HEK293T (cell line): ENCODE measurements at regions not wholly inside any gene's neighbourhood (a gene's known extent, or its start where the extent isn't known, plus 50 kb on each side); places are given as distances from the start of the nearest gene placed in this dataset.

ENCODE experiments used
- CTCF ChIA-PET: fragments of 350-600 bp; formaldehyde crosslinking; extraction: SDS; loops from one replicate; lab custom pipeline; 2021; ENCODE audit warnings: antibody characterized with exemption, inconsistent platforms; lab: Yijun Ruan, JAX
- POLR2A ChIA-PET: fragments of 350-600 bp; formaldehyde crosslinking; extraction: SDS; loops from one replicate; lab custom pipeline; 2020; ENCODE audit warnings: antibody characterized with exemption, inconsistent platforms; lab: Yijun Ruan, JAX
- DNase-seq: peaks from one replicate; pipeline ENCODE4 v3.0.0; 2012; ENCODE audit warnings: mixed read lengths; ENCODE audit errors: extremely low spot score
- ARNT ChIP-seq: fragments of 450-650 bp; IDR thresholded peaks from 2 replicates; pipeline ENCODE4 v1.6.1; 2017; ENCODE audit warnings: mild to moderate bottlenecking
- BHLHE40 ChIP-seq: fragments of 450-650 bp; IDR thresholded peaks from 2 replicates; pipeline ENCODE4 v1.6.1; 2016; ENCODE audit warnings: mild to moderate bottlenecking, moderate library complexity, borderline replicate concordance
- CTBP1 ChIP-seq: fragments of 450-650 bp; IDR thresholded peaks from 2 replicates; pipeline ENCODE4 v1.6.1; 2016; ENCODE audit warnings: borderline replicate concordance
- ELF4 ChIP-seq: fragments of 450-650 bp; IDR thresholded peaks from 2 replicates; pipeline ENCODE4 v1.6.1; 2017; ENCODE audit warnings: antibody characterized with exemption
- FOXA1 ChIP-seq: fragments of 450-650 bp; IDR thresholded peaks from 2 replicates; pipeline ENCODE4 v1.6.1; 2016; ENCODE audit warnings: mild to moderate bottlenecking
- FOXK2 ChIP-seq: fragments of 450-650 bp; IDR thresholded peaks from 2 replicates; pipeline ENCODE4 v1.6.1; 2016; ENCODE audit warnings: mild to moderate bottlenecking
- FOXM1 ChIP-seq: fragments of 450-650 bp; IDR thresholded peaks from 2 replicates; pipeline ENCODE4 v1.6.1; 2017; ENCODE audit warnings: mild to moderate bottlenecking, borderline replicate concordance
- HDGF ChIP-seq: fragments of 450-650 bp; IDR thresholded peaks from 2 replicates; pipeline ENCODE4 v1.6.1; 2017; ENCODE audit warnings: antibody characterized with exemption, borderline replicate concordance
- L3MBTL2 ChIP-seq: fragments of 450-650 bp; conservative IDR thresholded peaks from 2 replicates; pipeline ENCODE4 v1.6.1; 2016; ENCODE audit warnings: mild to moderate bottlenecking
- LEF1 ChIP-seq: fragments of 450-650 bp; IDR thresholded peaks from 2 replicates; pipeline ENCODE4 v1.6.1; 2017; ENCODE audit warnings: mild to moderate bottlenecking, borderline replicate concordance
- NFRKB ChIP-seq: fragments of 450-650 bp; IDR thresholded peaks from 2 replicates; pipeline ENCODE4 v1.6.1; 2016; ENCODE audit warnings: mild to moderate bottlenecking, moderate library complexity
- PKNOX1 ChIP-seq: fragments of 450-650 bp; IDR thresholded peaks from 2 replicates; pipeline ENCODE4 v1.6.1; 2016
- SP1 ChIP-seq: fragments of 450-650 bp; IDR thresholded peaks from 2 replicates; pipeline ENCODE4 v1.6.1; 2017
- SUZ12 ChIP-seq: fragments of 450-650 bp; IDR thresholded peaks from 2 replicates; pipeline ENCODE4 v1.6.1; 2016; ENCODE audit warnings: mild to moderate bottlenecking
- TARDBP ChIP-seq: fragments of 450-650 bp; IDR thresholded peaks from 2 replicates; pipeline ENCODE4 v1.6.1; 2016
- ZNF384 ChIP-seq: fragments of 450-650 bp; IDR thresholded peaks from 2 replicates; pipeline ENCODE4 v1.6.1; 2016

GRCh38 chr4:31156221-31156620 lies 436.1 kb downstream of the PCDH7 start:
- TF ChIP-seq BHLHE40 (no peak), HDGF (no peak), L3MBTL2 (no peak), ARNT (no peak), CTBP1 (no peak), ELF4 (no peak), TARDBP (no peak), SP1 (no peak), FOXM1 (no peak)
- DNase-seq: no peak
- POLR2A ChIA-PET: no interaction called here
- CTCF ChIA-PET: no interaction called here

- ChIA-PET CTCF (interaction anchor here (0.7 kb wide), 1 partner anchor 325 kb away, joined by 10 read pairs; no protein-coding TSS in a partner anchor), POLR2A (no interaction called here)
- TF ChIP-seq L3MBTL2 (no peak), SP1 (no peak), BHLHE40 (no peak), FOXM1 (no peak), ARNT (no peak), ZNF384 (no peak), HDGF (no peak), FOXA1 (no peak), CTBP1 (no peak), FOXK2 (no peak), SUZ12 (no peak), TARDBP (no peak), PKNOX1 (no peak), ELF4 (no peak), LEF1 (no peak), NFRKB (no peak)
- DNase-seq: no peak
These were observed 440.0 kb downstream of the PCDH7 start for GRCh38 chr4:31160146-31160545.

GRCh38 chr4:31169846-31170245 lies 449.7 kb downstream of the PCDH7 start:
- no peak for TF ChIP-seq PKNOX1
- TF ChIP-seq ZNF384: no peak
- TF ChIP-seq CTBP1: no peak
- no peak for TF ChIP-seq ELF4
- no peak for TF ChIP-seq LEF1
- DNase-seq: no peak
- CTCF ChIA-PET: no interaction called here
- POLR2A ChIA-PET: no interaction called here

- no peak for TF ChIP-seq FOXK2
- no peak for DNase-seq
- ChIA-PET CTCF (no interaction called here), POLR2A (no interaction called here)
These were observed 451.2 kb downstream of the PCDH7 start for GRCh38 chr4:31171362-31171761.

GRCh38 chr4:31175242-31175910 lies 455.2 kb downstream of the PCDH7 start:
- no peak for DNase-seq

GRCh38 chr4:31183256-31183655 lies 463.1 kb downstream of the PCDH7 start:
- CTCF ChIA-PET: no interaction called here

More at GRCh38 chr4:31175242-31175910, 455.2 kb downstream of the PCDH7 start:
- TF ChIP-seq PKNOX1: no peak
- TF ChIP-seq CTBP1: no peak
- no peak for TF ChIP-seq FOXA1
- TF ChIP-seq FOXM1: no peak
- no peak for TF ChIP-seq SP1
- no peak for TF ChIP-seq NFRKB
- TF ChIP-seq TARDBP: no peak
- no peak for TF ChIP-seq BHLHE40
- TF ChIP-seq FOXK2: no peak
- TF ChIP-seq SUZ12: no peak
- no peak for TF ChIP-seq ZNF384
- TF ChIP-seq ARNT: no peak
- TF ChIP-seq LEF1: no peak
- TF ChIP-seq ELF4: no peak
- no peak for TF ChIP-seq L3MBTL2
- TF ChIP-seq HDGF: no peak
- CTCF ChIA-PET: no interaction called here
- POLR2A ChIA-PET: no interaction called here

More at GRCh38 chr4:31183256-31183655, 463.1 kb downstream of the PCDH7 start:
- TF ChIP-seq SUZ12: no peak
- no peak for TF ChIP-seq CTBP1
- no peak for TF ChIP-seq FOXM1
- TF ChIP-seq SP1: no peak
- TF ChIP-seq L3MBTL2: no peak
- no peak for TF ChIP-seq ZNF384
- no peak for TF ChIP-seq FOXK2
- TF ChIP-seq NFRKB: no peak
- no peak for TF ChIP-seq BHLHE40
- TF ChIP-seq ARNT: no peak
- no peak for TF ChIP-seq HDGF
- no peak for TF ChIP-seq LEF1
- TF ChIP-seq TARDBP: no peak
- TF ChIP-seq ELF4: no peak
- TF ChIP-seq PKNOX1: no peak
- TF ChIP-seq FOXA1: no peak
- POLR2A ChIA-PET: no interaction called here
- DNase-seq: no peak
